ENCODE measurements at regions not wholly inside any gene's neighbourhood (a gene's known extent, or its start where the extent isn't known, plus 50 kb on each side); places are given as distances from the start of the nearest gene placed in this dataset.

DNA sequence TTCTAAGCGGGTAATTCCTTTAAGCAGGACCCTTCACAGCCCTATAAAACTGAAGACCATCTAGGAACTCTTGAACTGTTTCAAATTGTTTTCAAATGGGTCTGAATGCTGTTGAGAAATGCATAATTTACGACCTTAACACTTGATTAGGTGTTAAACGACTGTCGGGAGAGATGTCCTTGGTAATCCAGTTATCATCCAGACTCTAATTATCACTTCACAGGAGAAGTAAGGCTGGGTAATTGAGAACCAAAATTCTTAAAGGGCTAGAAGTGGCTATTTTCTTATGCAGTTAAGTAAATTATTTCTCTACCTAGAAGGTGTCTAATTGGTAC, 276.7 kb upstream of the TBC1D5 start:
- TF ChIP-seq, protein P1, sequence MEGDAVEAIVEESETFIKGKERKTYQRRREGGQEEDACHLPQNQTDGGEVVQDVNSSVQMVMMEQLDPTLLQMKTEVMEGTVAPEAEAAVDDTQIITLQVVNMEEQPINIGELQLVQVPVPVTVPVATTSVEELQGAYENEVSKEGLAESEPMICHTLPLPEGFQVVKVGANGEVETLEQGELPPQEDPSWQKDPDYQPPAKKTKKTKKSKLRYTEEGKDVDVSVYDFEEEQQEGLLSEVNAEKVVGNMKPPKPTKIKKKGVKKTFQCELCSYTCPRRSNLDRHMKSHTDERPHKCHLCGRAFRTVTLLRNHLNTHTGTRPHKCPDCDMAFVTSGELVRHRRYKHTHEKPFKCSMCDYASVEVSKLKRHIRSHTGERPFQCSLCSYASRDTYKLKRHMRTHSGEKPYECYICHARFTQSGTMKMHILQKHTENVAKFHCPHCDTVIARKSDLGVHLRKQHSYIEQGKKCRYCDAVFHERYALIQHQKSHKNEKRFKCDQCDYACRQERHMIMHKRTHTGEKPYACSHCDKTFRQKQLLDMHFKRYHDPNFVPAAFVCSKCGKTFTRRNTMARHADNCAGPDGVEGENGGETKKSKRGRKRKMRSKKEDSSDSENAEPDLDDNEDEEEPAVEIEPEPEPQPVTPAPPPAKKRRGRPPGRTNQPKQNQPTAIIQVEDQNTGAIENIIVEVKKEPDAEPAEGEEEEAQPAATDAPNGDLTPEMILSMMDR (IDR thresholded peaks at IDR 0.05) = no peak
- TF ChIP-seq POLR2AphosphoS5 (IDR thresholded peaks at IDR 0.05) (no peak), EP300 (IDR thresholded peaks at IDR 0.05) (no peak)
